NT2/D1 (cell line): ENCODE measurements at regions not wholly inside any gene's neighbourhood (a gene's known extent, or its start where the extent isn't known, plus 50 kb on each side); places are given as distances from the start of the nearest gene placed in this dataset.
A peak's percentile ranks its signal among the peaks of the same experiment; 100 is the strongest.

Experiments used
- DNase-seq: peaks from one replicate; pipeline ENCODE4 v3.0.0-alpha.2; 2011; ENCODE audit warnings: low read depth, low spot score
- H3K27me3 ChIP-seq: 2 replicates; pipeline ENCODE4 v1.6.0; 2011; ENCODE audit warnings: mild to moderate bottlenecking; ENCODE audit not compliant: insufficient read length, insufficient read depth
- H3K36me3 ChIP-seq: 2 replicates; pipeline ENCODE4 v1.6.1; 2011; ENCODE audit warnings: mild to moderate bottlenecking, low read length, mixed read lengths; ENCODE audit not compliant: insufficient read depth, insufficient read length
- H3K4me1 ChIP-seq: 2 replicates; pipeline ENCODE4 v1.5.1; 2011; ENCODE audit not compliant: insufficient read depth, insufficient read length
- H3K4me3 ChIP-seq: 2 replicates; pipeline ENCODE4 v1.5.1; 2011; ENCODE audit warnings: low read depth; ENCODE audit not compliant: insufficient read length
- H3K9ac ChIP-seq: 2 replicates; pipeline ENCODE4 v1.6.0; 2011; ENCODE audit warnings: low read depth; ENCODE audit not compliant: insufficient read length
- H3K9me3 ChIP-seq: 2 replicates; pipeline ENCODE4 v1.5.1; 2011; ENCODE audit warnings: mild to moderate bottlenecking, low read length; ENCODE audit not compliant: insufficient read depth
- SUZ12 ChIP-seq: IDR thresholded peaks from 2 replicates; pipeline ENCODE4 v1.6.1; 2011; ENCODE audit not compliant: insufficient read length, insufficient read depth; ENCODE audit errors: extremely low read depth
- YY1 ChIP-seq: IDR thresholded peaks from 2 replicates; pipeline ENCODE4 v1.6.1; 2011; ENCODE audit not compliant: insufficient read length, insufficient read depth
- ZNF274 ChIP-seq: IDR thresholded peaks from 2 replicates; pipeline ENCODE4 v1.6.1; 2011; ENCODE audit warnings: mild to moderate bottlenecking, low read depth, low read length

DNA sequence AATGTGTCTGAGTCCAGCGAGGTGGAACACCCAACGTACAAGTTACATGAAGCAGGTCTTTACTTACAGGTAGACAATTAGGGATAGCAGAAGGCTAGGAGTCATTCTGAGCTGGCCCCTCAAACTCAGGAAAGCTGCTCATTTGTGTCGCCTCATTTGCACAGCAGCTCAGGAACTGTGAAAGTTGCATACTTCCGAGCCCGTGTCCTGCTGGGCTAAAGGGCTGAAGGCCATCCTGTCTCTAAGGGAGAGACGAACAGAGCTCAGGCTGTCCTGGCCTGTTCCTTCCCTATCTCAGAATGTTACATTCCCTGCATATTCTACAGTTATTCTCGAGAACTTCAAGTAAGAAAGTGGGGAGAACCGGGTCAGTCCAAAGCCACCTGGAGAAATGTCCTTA lies 99.0 kb downstream of the FAM124B start:
- no peak overlapping the region for H3K4me3 ChIP-seq
- no peaks in the 10 kb centered on the region for H3K4me1 ChIP-seq
- H3K36me3 ChIP-seq, result no peaks in the 10 kb centered on the region
- TF ChIP-seq ZNF274 (no peak), SUZ12 (no peak), YY1 (no peak)
- H3K9me3 ChIP-seq, result no peaks in the 10 kb centered on the region
- H3K9ac ChIP-seq, result no peak overlapping the region
- no peak for DNase-seq
- H3K27me3 ChIP-seq, result no peaks in the 10 kb centered on the region

DNA sequence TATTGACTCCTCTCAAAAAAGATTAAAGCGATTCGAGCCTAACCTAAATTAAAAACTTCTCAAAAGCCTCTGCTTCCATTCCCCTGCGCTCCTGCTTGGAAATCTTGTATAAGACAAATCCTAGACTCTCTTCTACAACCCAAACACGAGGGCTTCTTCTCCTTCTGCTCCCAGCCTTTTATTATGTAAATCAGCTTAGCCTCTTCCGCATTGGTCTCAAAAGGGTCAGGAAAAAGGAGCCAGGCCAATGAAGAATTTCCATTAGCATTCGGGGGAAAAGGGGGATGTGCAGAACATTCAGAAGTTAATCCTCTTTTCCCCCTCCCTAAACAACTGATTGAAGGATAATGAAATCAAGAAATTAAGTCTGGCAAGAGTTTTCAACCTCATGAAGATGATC lies 107.9 kb downstream of the FAM124B start:
- H3K9me3 ChIP-seq, result peaks cover 28% of the 10 kb centered on the region
- no peaks in the 10 kb centered on the region for H3K36me3 ChIP-seq
- no peak overlapping the region for H3K9ac ChIP-seq
- TF ChIP-seq SUZ12, result no peak
- TF ChIP-seq YY1, result no peak
- no peak for TF ChIP-seq ZNF274
- DNase-seq, result no peak
- no peaks in the 10 kb centered on the region for H3K27me3 ChIP-seq
- H3K4me3 ChIP-seq, result no peak overlapping the region
- H3K4me1 ChIP-seq, result no peaks in the 10 kb centered on the region

DNA sequence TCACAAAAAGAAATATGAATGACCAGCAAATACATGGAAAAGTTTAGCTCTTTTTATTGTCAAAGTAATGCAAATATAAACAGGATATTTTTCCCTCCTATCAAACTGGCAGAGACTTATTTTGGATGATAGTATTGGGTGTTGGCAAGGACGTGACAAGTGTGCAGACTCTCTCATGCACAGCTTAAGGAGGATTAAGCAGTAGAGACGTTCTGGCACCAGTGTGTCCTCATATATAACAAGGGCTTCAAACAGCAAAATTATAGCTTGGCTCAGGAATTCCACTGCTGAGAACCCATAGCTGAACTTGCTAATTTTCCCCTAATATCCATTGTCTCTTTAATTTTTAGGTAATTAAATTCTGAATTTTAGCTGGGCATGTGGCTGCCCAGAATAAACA lies 114.4 kb downstream of the FAM124B start:
- DNase-seq, result no peak
- no peak overlapping the region for H3K9ac ChIP-seq
- H3K4me1 ChIP-seq, result no peaks in the 10 kb centered on the region
- H3K36me3 ChIP-seq, result no peaks in the 10 kb centered on the region
- TF ChIP-seq SUZ12 (no peak), YY1 (no peak), ZNF274 (no peak)
- no peaks in the 10 kb centered on the region for H3K9me3 ChIP-seq
- H3K27me3 ChIP-seq, result no peaks in the 10 kb centered on the region
- H3K4me3 ChIP-seq, result no peak overlapping the region

DNA sequence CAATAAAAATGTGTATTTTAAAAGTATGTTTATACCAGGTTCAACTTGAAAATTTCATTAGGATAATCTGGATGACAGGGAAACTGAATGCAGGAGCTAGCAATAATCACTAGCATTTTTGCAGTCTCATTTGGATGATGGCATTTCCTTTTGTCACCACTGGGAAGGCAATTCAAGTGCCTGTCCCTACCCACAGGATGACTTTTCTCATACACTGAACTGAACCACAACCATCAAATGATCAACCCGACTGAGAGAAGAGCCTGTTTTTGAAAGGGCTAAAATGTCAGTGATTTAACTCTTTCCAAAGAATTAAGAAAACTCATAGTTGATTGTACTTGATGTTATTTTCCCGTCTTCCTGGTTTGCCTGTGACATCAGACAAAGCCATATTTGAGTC lies 115.0 kb downstream of the FAM124B start:
- no peak for TF ChIP-seq SUZ12
- no peak for TF ChIP-seq ZNF274
- TF ChIP-seq YY1, result no peak
- Histone ChIP-seq H3K4me3 (no peak overlapping the region), H3K4me1 (no peaks in the 10 kb centered on the region), H3K9me3 (no peaks in the 10 kb centered on the region), H3K27me3 (no peaks in the 10 kb centered on the region), H3K36me3 (no peaks in the 10 kb centered on the region), H3K9ac (no peak overlapping the region)
- DNase-seq, result no peak

DNA sequence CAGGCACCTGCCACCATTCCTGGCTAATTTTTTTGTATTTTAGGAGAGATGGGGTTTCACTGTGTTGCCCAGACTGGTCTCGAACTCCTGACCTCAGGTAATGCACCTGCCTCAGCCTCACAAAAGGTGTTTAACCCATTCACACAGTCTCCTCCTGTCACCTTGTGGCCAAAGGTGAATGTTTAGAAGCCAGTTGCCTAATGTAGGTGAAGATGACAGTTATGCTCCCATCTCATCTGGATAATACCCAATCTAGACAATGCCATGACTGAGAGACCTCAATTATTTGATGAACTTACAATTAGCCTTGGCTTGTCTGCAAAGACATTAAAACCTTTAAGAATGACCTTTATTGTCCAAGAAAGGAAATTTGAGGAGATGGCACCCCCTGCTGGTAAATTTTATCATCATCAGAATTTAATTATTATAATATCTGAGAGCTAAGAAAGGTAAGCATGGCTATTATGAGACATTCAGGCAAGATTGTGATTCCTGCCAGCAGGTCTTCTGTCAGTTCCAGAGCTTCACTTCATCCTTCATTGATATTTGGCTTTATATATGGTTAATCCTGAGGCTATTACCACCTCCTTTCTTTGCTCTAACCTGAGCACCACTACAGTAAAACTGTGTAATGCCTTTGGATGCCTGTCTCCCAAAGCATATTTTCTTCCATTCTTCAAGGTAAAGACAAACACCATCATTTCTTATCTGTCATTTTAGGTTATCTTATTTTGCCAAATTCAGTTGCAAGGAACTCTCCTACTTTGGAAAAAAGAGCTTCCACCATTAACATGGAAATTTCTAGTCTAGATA lies 117.6 kb downstream of the FAM124B start:
- no peaks in the 10 kb centered on the region for H3K9me3 ChIP-seq
- H3K9ac ChIP-seq, result no peak overlapping the region
- no peaks in the 10 kb centered on the region for H3K27me3 ChIP-seq
- TF ChIP-seq YY1 (no peak), ZNF274 (no peak)
- no peak overlapping the region for H3K4me3 ChIP-seq
- peak; percentile 38 for DNase-seq
- H3K36me3 ChIP-seq, result no peaks in the 10 kb centered on the region
- no peaks in the 10 kb centered on the region for H3K4me1 ChIP-seq

DNA sequence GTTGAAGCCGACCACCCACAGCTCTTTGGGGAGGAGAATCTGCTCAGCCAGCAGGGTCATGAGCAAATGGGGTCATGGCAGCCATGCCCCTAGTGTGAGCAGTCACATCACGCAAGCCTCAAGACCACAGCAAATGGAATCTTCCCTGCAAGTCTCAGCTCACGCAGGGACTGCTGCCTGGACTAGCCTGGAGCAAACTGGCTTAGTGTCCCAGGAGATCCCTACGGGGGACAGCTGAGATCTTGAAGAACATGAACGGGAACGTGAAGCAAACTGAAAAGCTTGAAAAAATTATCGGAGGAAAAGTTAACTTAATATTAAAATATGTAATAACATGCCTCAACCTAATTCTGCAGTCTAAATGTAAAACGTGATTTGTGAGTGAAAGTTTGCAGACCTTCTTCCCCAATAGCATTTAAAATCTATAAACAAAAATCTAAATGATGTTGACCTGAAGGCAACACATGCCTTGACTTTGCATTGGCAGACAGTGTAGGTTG lies 118.4 kb downstream of the FAM124B start:
- Histone ChIP-seq H3K9ac (no peak overlapping the region), H3K9me3 (no peaks in the 10 kb centered on the region), H3K36me3 (no peaks in the 10 kb centered on the region), H3K27me3 (no peaks in the 10 kb centered on the region), H3K4me3 (no peak overlapping the region), H3K4me1 (no peaks in the 10 kb centered on the region)
- DNase-seq, result no peak
- TF ChIP-seq SUZ12 (no peak), YY1 (no peak), ZNF274 (no peak)

DNA sequence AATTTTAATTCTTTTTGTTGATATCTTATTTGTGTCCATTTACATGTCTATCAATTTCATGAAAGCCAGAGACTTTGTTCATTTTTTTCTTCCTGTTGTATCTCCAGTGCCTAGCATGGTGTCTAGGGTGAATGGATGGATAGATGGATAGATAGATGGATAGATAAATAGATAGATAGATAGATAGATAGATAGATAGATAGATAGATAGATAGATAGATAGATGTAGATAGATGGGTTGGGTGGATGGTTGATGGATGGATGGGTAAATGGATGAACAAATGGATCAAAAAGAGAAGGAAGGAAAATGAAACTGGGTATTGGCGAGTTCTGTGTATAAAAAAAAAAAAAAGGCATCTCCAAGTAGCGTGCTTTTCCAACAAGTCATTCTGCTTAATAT lies 120.5 kb downstream of the FAM124B start:
- H3K9me3 ChIP-seq, result no peaks in the 10 kb centered on the region
- H3K4me3 ChIP-seq, result no peak overlapping the region
- H3K9ac ChIP-seq, result no peak overlapping the region
- H3K4me1 ChIP-seq, result no peaks in the 10 kb centered on the region
- TF ChIP-seq YY1 (no peak), ZNF274 (no peak), SUZ12 (no peak)
- no peaks in the 10 kb centered on the region for H3K36me3 ChIP-seq
- no peaks in the 10 kb centered on the region for H3K27me3 ChIP-seq
- no peak for DNase-seq
